ENCODE measurements at regions not wholly inside any gene's neighbourhood (a gene's known extent, or its start where the extent isn't known, plus 50 kb on each side); places are given as distances from the start of the nearest gene placed in this dataset.

- ATAC-seq (no peak), DNase-seq (no peak)
- TF ChIP-seq CTCF (IDR thresholded peaks at IDR 0.05) = no peak
- Histone ChIP-seq H3K9me3 (no peaks in the 10 kb centered on the region), H3K27me3 (ENCODE audit: low read depth) (no peaks in the 10 kb centered on the region), H3K4me1 (no peaks in the 10 kb centered on the region), H3K4me3 (no peak overlapping the region), H3K27ac (no peak overlapping the region), H3K36me3 (no peaks in the 10 kb centered on the region)
- intact Hi-C loops (cut with DNase I) = no loop called here
Observed at GRCh38 chr6:21798468-21798867, 204.9 kb downstream of the SOX4 start.

- Histone ChIP-seq H3K4me1 (no peaks in the 10 kb centered on the region), H3K4me3 (no peak overlapping the region), H3K36me3 (no peaks in the 10 kb centered on the region), H3K27me3 (ENCODE audit: low read depth) (no peaks in the 10 kb centered on the region), H3K9me3 (no peaks in the 10 kb centered on the region), H3K27ac (no peak overlapping the region)
- peak in 1 of 2 donors; percentile 48 for ATAC-seq
- no peak for DNase-seq
- intact Hi-C loops (cut with DNase I) = no loop called here
- no peak for TF ChIP-seq CTCF (IDR thresholded peaks at IDR 0.05)
Observed at GRCh38 chr6:21800330-21800729, 206.8 kb downstream of the SOX4 start.

- Histone ChIP-seq H3K4me1 (no peaks in the 10 kb centered on the region), H3K36me3 (no peaks in the 10 kb centered on the region), H3K4me3 (no peak overlapping the region), H3K27ac (no peak overlapping the region), H3K27me3 (ENCODE audit: low read depth) (no peaks in the 10 kb centered on the region), H3K9me3 (no peaks in the 10 kb centered on the region)
- ATAC-seq (peak; percentile 32 to 81), DNase-seq (no peak)
- TF ChIP-seq CTCF (IDR thresholded peaks at IDR 0.05) = no peak
- intact Hi-C loops (cut with DNase I) = no loop called here
Observed at GRCh38 chr6:21800948-21801438, 207.4 kb downstream of the SOX4 start.

- H3K36me3 ChIP-seq = no peaks in the 10 kb centered on the region
- DNase-seq (no peak), ATAC-seq (no peak)
- TF ChIP-seq CTCF (IDR thresholded peaks at IDR 0.05) = no peak
- no peak overlapping the region for H3K4me3 ChIP-seq
- no peaks in the 10 kb centered on the region for H3K27me3 ChIP-seq (ENCODE audit: low read depth)
- H3K4me1 ChIP-seq = no peaks in the 10 kb centered on the region
- no peaks in the 10 kb centered on the region for H3K9me3 ChIP-seq
- intact Hi-C loops (cut with DNase I) = no loop called here
- no peak overlapping the region for H3K27ac ChIP-seq
Observed at GRCh38 chr6:21801446-21802174, 208.1 kb downstream of the SOX4 start.

- no peak for DNase-seq
- no peak for ATAC-seq
- Histone ChIP-seq H3K9me3 (no peaks in the 10 kb centered on the region), H3K36me3 (no peaks in the 10 kb centered on the region), H3K4me3 (no peak overlapping the region), H3K4me1 (no peaks in the 10 kb centered on the region), H3K27ac (no peak overlapping the region), H3K27me3 (ENCODE audit: low read depth) (no peaks in the 10 kb centered on the region)
- TF ChIP-seq CTCF (IDR thresholded peaks at IDR 0.05) = no peak
- intact Hi-C loops (cut with DNase I) = no loop called here
Observed at GRCh38 chr6:21802175-21802822, 208.7 kb downstream of the SOX4 start.

Data from lower lobe of right lung (tissue), 2 donors.